Activated naive CD8-positive, alpha-beta T cell treated with anti-CD3 and anti-CD28 coated beads, Interleukin-2, amount 10 ng/mL, durations not matched to agents 7 days and 5 days (primary cell): ENCODE measurements at regions not wholly inside any gene's neighbourhood (a gene's known extent, or its start where the extent isn't known, plus 50 kb on each side); places are given as distances from the start of the nearest gene placed in this dataset.
"Not testable (repeated sequence)": the region's sequence is repeated elsewhere in the genome, so short reads cannot be mapped to it uniquely, and the experiment has no call there.

Experiments used
- ATAC-seq: fragments of 150-1000 bp; cut with Tn5 transposase; one replicate; pipeline ENCODE4 v1.10.0; 2021; ENCODE audit warnings: low read depth, moderate library complexity
- POLR2A ChIA-PET: fragments of 350-600 bp; sonication (Branson Sonifier 250); formaldehyde crosslinking; loops from one replicate; lab custom pipeline; 2021; ENCODE audit warnings: antibody characterized with exemption; lab: Charles Lee
- DNase-seq: peaks from one replicate; pipeline ENCODE4 v3.0.0; 2021
- H3K27ac Mint-ChIP-seq: one replicate; pipeline ENCODE4 v1.8.0; 2022; ENCODE audit warnings: mild to moderate bottlenecking, mixed read lengths
- H3K27me3 Mint-ChIP-seq: one replicate; pipeline ENCODE4 v1.8.0; 2022; ENCODE audit warnings: mild to moderate bottlenecking, moderate library complexity, mixed read lengths
- H3K36me3 Mint-ChIP-seq: one replicate; pipeline ENCODE4 v1.8.0; 2021; ENCODE audit warnings: mild to moderate bottlenecking, mixed read lengths
- H3K4me1 Mint-ChIP-seq: one replicate; pipeline ENCODE4 v1.8.0; 2021; ENCODE audit warnings: mixed read lengths
- H3K4me3 Mint-ChIP-seq: one replicate; pipeline ENCODE4 v1.8.0; 2022; ENCODE audit warnings: mild to moderate bottlenecking, moderate library complexity, mixed read lengths
- H3K9me3 Mint-ChIP-seq: one replicate; pipeline ENCODE4 v1.8.0; 2021; ENCODE audit warnings: mixed read lengths

DNA sequence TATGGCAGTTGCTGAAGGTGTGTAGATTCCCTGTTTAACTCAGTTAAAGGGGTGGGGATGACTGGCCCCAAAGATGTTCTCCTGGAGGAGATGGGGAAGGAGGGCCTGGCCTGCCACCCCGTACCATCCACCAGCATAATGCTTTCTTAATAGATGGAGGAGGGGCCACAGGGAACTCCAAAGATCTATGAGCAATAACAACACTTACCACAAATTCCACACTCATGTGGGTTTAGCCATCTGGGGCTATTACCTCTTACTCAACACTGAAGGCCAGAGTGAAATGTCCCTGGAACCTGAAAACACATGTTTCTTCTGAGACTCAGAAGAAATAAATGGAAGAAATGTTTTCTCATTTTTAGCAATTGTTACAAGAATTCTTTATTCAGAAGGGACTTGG lies 259.0 kb downstream of the CXCL12 start:
- POLR2A ChIA-PET = no interaction called here
- no peak for ATAC-seq
- Mint-ChIP-seq H3K9me3 (no peaks in the 10 kb centered on the region), H3K27ac (no peak overlapping the region), H3K36me3 (no peaks in the 10 kb centered on the region), H3K27me3 (no peaks in the 10 kb centered on the region), H3K4me3 (no peak overlapping the region), H3K4me1 (no peaks in the 10 kb centered on the region)
- no peak for DNase-seq

DNA sequence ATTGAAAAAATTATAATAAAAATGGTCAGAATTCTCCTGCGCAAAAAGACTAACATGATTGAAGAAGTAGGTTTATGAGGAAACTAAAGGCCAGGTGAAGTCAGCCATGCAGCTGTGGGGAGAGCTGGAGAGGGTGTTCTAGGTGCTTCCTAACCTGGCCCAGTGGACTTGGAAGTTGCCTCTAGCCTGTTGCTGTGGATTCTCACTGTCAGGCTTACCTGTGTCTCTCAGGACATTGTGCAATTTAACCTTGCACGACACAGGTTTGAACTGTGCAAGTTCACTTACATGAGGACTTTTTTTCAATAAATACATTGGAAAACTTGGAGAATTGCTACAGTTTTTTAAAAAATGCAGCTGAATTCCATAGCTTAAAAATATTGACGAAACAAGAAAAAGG lies 266.4 kb downstream of the CXCL12 start:
- no peak for ATAC-seq
- H3K4me3 Mint-ChIP-seq = no peak overlapping the region
- peaks cover 3% of the 10 kb centered on the region for H3K27me3 Mint-ChIP-seq
- H3K36me3 Mint-ChIP-seq = no peaks in the 10 kb centered on the region
- H3K27ac Mint-ChIP-seq = no peak overlapping the region
- no peaks in the 10 kb centered on the region for H3K9me3 Mint-ChIP-seq
- POLR2A ChIA-PET = no interaction called here
- no peaks in the 10 kb centered on the region for H3K4me1 Mint-ChIP-seq
- no peak for DNase-seq

DNA sequence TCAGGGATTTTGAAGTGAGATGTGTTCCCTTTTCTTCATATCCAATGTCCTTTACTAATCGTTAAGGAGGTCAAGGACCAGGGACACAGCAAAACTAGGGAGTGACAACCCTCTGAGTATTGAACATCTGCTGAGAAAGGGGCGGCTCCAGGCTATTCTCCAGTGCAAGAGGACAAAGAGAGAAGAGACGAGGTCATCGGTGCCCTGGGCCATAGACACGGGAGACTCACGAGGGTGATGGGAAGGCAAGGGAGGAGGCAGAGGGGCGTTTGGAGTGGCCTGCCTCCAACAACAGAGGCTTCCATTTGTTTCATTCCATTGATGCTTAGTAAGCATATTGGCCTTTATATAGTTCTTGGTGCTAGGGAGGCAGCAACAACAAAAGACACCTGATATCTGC lies 268.4 kb downstream of the CXCL12 start:
- DNase-seq = no peak
- Mint-ChIP-seq H3K4me3 (no peak overlapping the region), H3K4me1 (no peaks in the 10 kb centered on the region), H3K27ac (no peak overlapping the region), H3K27me3 (peaks cover 3% of the 10 kb centered on the region), H3K36me3 (no peaks in the 10 kb centered on the region), H3K9me3 (no peaks in the 10 kb centered on the region)
- ATAC-seq = no peak
- POLR2A ChIA-PET = no interaction called here

DNA sequence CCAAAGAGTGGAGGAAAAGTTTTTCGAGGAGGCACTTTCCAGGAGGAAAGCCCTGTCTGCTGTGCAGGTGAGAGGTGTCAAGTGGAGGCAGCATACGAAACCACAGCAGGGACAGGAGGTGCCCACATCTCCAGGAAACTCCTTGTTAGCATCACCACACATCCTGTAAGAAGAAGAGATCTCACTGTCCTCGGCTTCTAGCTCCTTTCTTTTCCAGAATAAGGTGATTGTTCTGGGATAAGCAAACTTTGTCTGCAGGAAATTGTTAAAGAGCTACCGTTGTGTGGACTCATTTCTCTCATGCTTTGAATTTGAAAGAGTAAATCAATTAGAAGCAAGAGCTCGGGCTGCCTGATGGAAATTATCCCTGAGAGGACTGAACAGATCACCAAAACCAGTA lies 269.4 kb downstream of the CXCL12 start:
- no peak overlapping the region for H3K4me3 Mint-ChIP-seq
- ATAC-seq (no peak), DNase-seq (no peak)
- H3K9me3 Mint-ChIP-seq = no peaks in the 10 kb centered on the region
- H3K27ac Mint-ChIP-seq = no peak overlapping the region
- no peaks in the 10 kb centered on the region for H3K36me3 Mint-ChIP-seq
- no peaks in the 10 kb centered on the region for H3K4me1 Mint-ChIP-seq
- peaks cover 4% of the 10 kb centered on the region for H3K27me3 Mint-ChIP-seq
- POLR2A ChIA-PET = no interaction called here

DNA sequence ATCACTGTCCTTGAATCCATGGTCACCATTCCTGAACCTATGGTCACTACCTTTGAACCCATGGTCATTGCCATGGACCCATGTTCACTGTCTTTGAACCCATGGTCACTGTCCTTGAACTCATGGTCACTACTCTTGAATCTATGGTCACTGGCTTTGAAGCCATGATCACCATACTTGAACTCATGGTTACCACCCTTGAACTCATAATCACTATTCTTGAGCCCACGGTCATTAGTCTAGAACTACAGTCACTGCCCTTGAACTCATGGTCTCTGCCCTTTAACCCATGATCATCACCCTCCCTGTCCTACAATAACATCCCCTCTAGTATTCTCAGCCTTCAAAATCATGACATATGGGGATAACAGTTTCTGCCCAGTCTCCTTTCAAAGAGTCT lies 270.5 kb downstream of the CXCL12 start:
- POLR2A ChIA-PET = no interaction called here
- peaks cover 6% of the 10 kb centered on the region for H3K27me3 Mint-ChIP-seq
- no peak overlapping the region for H3K4me3 Mint-ChIP-seq
- no peaks in the 10 kb centered on the region for H3K4me1 Mint-ChIP-seq
- no peaks in the 10 kb centered on the region for H3K9me3 Mint-ChIP-seq
- DNase-seq (no peak), ATAC-seq (no peak)
- H3K36me3 Mint-ChIP-seq = no peaks in the 10 kb centered on the region
- no peak overlapping the region for H3K27ac Mint-ChIP-seq

DNA sequence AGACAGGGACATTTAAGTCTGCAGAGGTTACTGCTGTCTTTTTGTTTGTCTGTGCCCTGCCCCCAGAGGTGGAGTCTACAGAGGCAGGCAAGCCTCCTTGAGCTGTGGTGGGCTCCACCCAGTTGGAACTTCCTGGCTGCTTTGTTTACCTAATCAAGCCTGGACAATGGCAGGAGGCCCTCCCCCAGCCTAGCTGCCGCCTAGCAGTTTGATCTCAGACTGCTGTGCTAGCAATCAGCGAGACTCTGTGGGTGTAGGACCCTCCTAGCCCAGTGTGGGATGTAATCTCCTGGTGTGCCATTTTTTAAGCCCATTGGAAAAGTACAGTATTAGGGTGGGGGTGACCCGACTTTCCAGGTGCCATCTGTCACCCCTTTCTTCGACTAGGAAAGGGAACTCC lies 272.6 kb downstream of the CXCL12 start:
- H3K36me3 Mint-ChIP-seq, H3K4me3 Mint-ChIP-seq, H3K27me3 Mint-ChIP-seq, H3K27ac Mint-ChIP-seq, ATAC-seq, H3K9me3 Mint-ChIP-seq, POLR2A ChIA-PET, DNase-seq, H3K4me1 Mint-ChIP-seq: not testable (repeated sequence)

DNA sequence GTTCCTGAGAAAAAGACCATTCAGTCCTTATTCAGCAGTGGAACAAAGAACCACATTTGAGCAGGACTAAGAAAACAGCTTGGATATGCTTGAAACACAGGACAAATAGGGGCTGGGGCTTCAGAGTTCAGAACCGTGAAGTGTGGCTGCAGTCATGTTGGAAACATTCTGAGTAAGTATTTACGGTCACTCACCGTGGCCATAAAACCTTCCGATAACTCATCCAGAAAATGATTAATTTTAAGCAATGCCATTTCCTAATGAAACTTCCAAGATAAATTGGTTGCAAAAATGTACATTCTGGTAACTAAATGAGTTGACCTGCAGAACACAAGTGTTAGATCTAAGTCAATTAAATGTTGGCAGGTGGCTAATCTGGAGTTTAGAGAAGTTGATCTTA lies 279.2 kb downstream of the CXCL12 start:
- no peak overlapping the region for H3K27ac Mint-ChIP-seq
- POLR2A ChIA-PET = no interaction called here
- no peak overlapping the region for H3K4me3 Mint-ChIP-seq
- H3K4me1 Mint-ChIP-seq = no peaks in the 10 kb centered on the region
- ATAC-seq (no peak), DNase-seq (no peak)
- peaks cover 1% of the 10 kb centered on the region for H3K27me3 Mint-ChIP-seq
- H3K36me3 Mint-ChIP-seq = no peaks in the 10 kb centered on the region
- H3K9me3 Mint-ChIP-seq = peaks cover 2% of the 10 kb centered on the region

DNA sequence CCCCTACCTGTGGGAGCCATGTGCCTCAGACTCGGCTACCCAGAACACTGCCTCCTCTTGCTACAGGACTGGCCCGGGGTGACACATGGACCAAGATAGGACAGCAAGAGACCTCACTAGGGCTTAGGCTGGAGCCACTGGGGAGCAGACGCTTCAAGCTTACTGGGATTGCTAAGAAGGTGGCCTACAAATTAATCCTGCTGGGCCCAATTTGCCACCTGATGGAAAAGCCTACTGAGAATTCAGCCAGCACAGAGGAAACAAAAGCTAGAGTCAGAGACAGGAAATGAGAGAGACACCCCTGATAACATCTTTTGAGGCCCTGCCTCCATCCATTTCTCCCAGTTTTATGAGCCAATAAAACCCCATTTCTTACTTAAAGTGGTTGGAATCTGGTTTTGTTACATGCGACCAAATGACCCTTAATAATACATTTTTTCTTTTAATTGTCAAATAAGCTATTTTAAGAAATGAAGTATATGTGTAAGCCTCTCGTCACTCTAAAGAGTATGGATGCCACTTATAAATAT lies 282.1 kb downstream of the CXCL12 start:
- DNase-seq (no peak), ATAC-seq (no peak)
- Mint-ChIP-seq H3K4me3 (no peak overlapping the region), H3K27me3 (no peaks in the 10 kb centered on the region), H3K36me3 (no peaks in the 10 kb centered on the region), H3K27ac (no peak overlapping the region), H3K9me3 (no peaks in the 10 kb centered on the region), H3K4me1 (no peaks in the 10 kb centered on the region)
- POLR2A ChIA-PET = no interaction called here

DNA sequence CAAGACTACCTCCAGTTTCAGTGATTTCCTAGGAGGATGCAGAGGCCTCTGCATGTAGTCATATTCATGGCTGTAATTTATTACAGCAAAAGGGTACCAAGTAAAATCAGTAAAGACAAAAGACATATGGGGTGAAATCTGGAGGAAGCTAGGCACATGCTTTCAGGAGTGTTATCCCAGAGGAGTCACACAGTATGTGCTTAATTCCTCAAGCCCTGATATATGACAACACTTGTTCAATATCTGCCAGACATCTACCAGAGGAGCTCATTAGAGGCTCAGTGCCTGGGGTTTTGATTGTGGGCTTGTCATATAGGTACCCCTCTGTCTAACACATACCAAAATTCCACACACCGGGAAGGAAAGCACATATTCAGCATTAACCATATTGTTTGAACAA lies 283.8 kb downstream of the CXCL12 start:
- no peak overlapping the region for H3K27ac Mint-ChIP-seq
- no peak for DNase-seq
- POLR2A ChIA-PET = no interaction called here
- H3K4me3 Mint-ChIP-seq = no peak overlapping the region
- no peak for ATAC-seq
- H3K27me3 Mint-ChIP-seq = no peaks in the 10 kb centered on the region
- H3K9me3 Mint-ChIP-seq = peaks cover 3% of the 10 kb centered on the region
- H3K4me1 Mint-ChIP-seq = no peaks in the 10 kb centered on the region
- no peaks in the 10 kb centered on the region for H3K36me3 Mint-ChIP-seq

DNA sequence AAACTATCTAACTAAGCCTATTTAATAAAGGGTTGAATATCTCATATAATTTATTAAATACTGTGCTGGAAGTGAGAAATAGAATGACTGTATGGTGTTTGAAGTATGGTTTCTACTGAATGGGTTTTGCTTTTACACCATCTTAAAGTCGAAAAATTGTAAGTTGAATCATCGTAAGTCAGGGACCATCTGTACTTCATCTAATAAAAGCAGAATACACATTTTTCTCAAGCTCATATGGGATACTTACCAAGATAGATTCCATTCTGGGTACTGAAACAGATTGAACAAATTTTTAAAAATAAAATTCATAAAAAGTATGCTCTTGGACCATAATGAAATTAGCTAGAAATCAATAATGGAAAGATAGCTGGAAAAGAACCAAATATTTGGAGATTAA lies 285.4 kb downstream of the CXCL12 start:
- ATAC-seq (no peak), DNase-seq (no peak)
- Mint-ChIP-seq H3K9me3 (peaks cover 6% of the 10 kb centered on the region), H3K36me3 (no peaks in the 10 kb centered on the region), H3K27me3 (peaks cover 1% of the 10 kb centered on the region), H3K4me1 (no peaks in the 10 kb centered on the region), H3K4me3 (no peak overlapping the region), H3K27ac (no peak overlapping the region)
- POLR2A ChIA-PET = no interaction called here

DNA sequence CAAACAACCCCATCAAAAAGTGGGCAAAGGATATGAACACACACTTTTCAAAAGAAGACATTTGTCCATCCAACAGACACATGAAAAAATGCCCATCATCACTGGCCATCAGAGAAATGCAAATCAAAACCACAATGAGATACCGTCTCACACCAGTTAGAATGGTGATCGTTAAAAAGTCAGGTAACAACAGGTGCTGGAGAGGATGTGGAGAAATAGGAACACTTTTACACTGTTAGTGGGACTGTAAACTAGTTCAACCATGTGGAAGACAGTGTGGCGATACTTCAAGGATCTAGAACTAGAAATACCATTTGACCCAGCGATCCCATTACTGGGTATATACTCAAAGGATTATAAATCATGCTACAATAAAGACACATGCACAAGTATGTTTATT lies 288.7 kb downstream of the CXCL12 start:
- H3K27me3 Mint-ChIP-seq, H3K36me3 Mint-ChIP-seq, DNase-seq, H3K9me3 Mint-ChIP-seq, ATAC-seq, H3K4me3 Mint-ChIP-seq, H3K27ac Mint-ChIP-seq, POLR2A ChIA-PET, H3K4me1 Mint-ChIP-seq: not testable (repeated sequence)

DNA sequence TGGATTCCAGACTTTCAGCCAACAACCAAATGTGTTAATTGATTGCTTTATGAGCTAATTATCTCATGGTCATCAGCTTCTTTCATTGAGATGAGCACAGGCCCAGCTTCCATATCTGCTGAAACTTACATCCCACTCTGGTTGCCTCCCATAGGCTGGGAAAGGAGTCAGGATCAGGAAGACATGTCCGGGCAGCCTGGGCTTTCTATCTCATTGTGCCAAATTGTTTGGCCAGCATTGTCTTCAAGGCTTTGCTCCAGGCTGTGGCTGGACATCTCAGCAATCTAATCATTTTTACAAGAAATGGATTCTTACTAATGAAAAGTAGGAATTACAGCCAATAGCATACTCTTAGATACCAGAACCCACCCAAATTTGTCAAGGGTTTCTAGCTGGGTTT lies 295.2 kb downstream of the CXCL12 start:
- Mint-ChIP-seq H3K9me3 (peaks cover 6% of the 10 kb centered on the region), H3K27ac (no peak overlapping the region), H3K27me3 (peaks cover 11% of the 10 kb centered on the region), H3K36me3 (no peaks in the 10 kb centered on the region), H3K4me3 (no peak overlapping the region), H3K4me1 (no peaks in the 10 kb centered on the region)
- no peak for ATAC-seq
- POLR2A ChIA-PET = no interaction called here
- DNase-seq = no peak

DNA sequence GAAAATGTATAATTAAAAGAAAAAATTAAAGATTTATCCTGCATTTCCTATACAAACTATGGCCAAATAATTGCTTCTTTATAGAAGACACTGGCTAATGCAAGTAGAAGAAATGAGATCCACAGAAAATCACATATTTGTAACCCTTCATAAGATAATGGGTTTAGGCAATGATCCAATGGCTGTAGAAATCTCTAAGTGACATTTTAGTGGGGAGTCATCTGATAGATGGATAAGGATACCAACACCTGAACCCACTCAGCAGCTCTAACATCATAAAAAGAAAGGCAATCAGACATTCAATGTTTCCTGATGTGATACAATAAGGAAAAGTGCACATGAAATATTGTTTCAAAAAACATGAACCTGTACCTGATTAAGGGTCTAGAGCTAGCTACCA lies 297.5 kb downstream of the CXCL12 start:
- H3K27me3 Mint-ChIP-seq = peaks cover 11% of the 10 kb centered on the region
- H3K4me3 Mint-ChIP-seq = no peak overlapping the region
- peaks cover 6% of the 10 kb centered on the region for H3K9me3 Mint-ChIP-seq
- no peaks in the 10 kb centered on the region for H3K4me1 Mint-ChIP-seq
- ATAC-seq = no peak
- POLR2A ChIA-PET = no interaction called here
- H3K36me3 Mint-ChIP-seq = no peaks in the 10 kb centered on the region
- DNase-seq = no peak
- H3K27ac Mint-ChIP-seq = no peak overlapping the region

DNA sequence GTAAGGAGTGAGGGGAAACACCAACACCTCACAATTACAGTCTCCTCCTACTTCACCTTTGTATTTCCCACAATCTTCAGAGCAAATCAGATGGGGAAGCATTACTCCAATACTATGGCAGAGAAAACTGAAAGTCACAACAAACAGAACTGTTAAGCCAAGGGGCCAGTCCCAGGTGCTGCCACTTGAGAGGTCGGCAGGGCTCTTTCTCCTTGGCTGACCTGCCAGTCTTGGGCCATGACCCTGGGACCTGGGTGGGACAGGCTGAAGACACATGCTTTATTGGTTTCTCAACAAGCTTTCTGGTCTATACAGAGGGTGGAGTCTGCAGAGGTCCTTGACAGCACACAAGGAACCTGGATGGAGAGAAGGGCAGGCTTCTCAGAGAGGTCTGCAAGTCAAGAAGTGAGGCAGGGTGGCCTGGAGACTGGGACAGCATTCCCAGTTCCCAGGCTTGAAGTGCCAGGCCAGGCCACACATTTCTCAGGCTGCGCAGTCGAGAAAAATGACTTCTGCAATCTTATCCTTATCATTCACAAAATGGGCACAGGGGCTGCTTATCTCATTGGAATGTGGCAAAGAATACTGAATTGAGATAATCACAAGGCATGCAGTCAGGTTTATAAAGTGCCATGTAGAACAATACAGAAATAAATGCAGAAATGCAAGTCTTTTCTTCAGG lies 301.0 kb downstream of the CXCL12 start:
- DNase-seq = no peak
- Mint-ChIP-seq H3K4me3 (no peak overlapping the region), H3K27me3 (peaks cover 8% of the 10 kb centered on the region), H3K9me3 (peaks cover 2% of the 10 kb centered on the region), H3K4me1 (no peaks in the 10 kb centered on the region), H3K36me3 (no peaks in the 10 kb centered on the region), H3K27ac (no peak overlapping the region)
- no peak for ATAC-seq
- POLR2A ChIA-PET = no interaction called here

DNA sequence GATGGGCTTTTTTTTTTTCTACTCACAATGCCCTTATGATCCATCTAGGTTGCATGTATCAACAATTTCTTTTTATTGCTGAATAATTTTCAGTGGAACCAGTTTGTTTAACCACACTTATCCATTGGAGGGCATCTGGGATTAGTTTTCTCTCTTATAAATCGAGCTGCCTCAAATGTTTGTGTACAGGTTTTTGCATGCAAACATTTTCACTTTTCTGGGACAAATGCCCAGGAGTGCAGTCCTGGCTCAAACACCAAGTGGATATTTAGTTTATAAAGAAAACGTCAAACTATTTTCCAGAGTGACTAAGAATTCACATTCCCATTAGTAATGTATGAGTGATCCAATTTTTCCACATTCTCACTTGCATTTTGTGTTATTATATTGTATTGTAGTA lies 313.4 kb downstream of the CXCL12 start:
- POLR2A ChIA-PET = no interaction called here
- no peaks in the 10 kb centered on the region for H3K4me1 Mint-ChIP-seq
- no peaks in the 10 kb centered on the region for H3K36me3 Mint-ChIP-seq
- no peaks in the 10 kb centered on the region for H3K9me3 Mint-ChIP-seq
- no peak overlapping the region for H3K4me3 Mint-ChIP-seq
- H3K27me3 Mint-ChIP-seq = peaks cover 3% of the 10 kb centered on the region
- H3K27ac Mint-ChIP-seq = no peak overlapping the region
- no peak for ATAC-seq
- no peak for DNase-seq
